GM12874 (cell line): ENCODE measurements at regions not wholly inside any gene's neighbourhood (a gene's known extent, or its start where the extent isn't known, plus 50 kb on each side); places are given as distances from the start of the nearest gene placed in this dataset.

Experiments
- TF ChIP-seq, protein P1 (sequence below): IDR thresholded peaks from 2 replicates; pipeline ENCODE4 v1.5.1; 2011; ENCODE audit warnings: low read depth, mild to moderate bottlenecking, control low read depth, low read length, moderate library complexity; ENCODE audit not compliant: insufficient read depth

GRCh38 chr4:181224852-181225251 lies 1018.4 kb upstream of the TENM3 start:
- TF ChIP-seq, protein P1, sequence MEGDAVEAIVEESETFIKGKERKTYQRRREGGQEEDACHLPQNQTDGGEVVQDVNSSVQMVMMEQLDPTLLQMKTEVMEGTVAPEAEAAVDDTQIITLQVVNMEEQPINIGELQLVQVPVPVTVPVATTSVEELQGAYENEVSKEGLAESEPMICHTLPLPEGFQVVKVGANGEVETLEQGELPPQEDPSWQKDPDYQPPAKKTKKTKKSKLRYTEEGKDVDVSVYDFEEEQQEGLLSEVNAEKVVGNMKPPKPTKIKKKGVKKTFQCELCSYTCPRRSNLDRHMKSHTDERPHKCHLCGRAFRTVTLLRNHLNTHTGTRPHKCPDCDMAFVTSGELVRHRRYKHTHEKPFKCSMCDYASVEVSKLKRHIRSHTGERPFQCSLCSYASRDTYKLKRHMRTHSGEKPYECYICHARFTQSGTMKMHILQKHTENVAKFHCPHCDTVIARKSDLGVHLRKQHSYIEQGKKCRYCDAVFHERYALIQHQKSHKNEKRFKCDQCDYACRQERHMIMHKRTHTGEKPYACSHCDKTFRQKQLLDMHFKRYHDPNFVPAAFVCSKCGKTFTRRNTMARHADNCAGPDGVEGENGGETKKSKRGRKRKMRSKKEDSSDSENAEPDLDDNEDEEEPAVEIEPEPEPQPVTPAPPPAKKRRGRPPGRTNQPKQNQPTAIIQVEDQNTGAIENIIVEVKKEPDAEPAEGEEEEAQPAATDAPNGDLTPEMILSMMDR: no peak

- TF ChIP-seq, protein P1: no peak
These were observed 1017.5 kb upstream of the TENM3 start for GRCh38 chr4:181225616-181226261.

- TF ChIP-seq, protein P1: no peak
These were observed 1008.1 kb upstream of the TENM3 start for GRCh38 chr4:181234951-181235680.

DNA sequence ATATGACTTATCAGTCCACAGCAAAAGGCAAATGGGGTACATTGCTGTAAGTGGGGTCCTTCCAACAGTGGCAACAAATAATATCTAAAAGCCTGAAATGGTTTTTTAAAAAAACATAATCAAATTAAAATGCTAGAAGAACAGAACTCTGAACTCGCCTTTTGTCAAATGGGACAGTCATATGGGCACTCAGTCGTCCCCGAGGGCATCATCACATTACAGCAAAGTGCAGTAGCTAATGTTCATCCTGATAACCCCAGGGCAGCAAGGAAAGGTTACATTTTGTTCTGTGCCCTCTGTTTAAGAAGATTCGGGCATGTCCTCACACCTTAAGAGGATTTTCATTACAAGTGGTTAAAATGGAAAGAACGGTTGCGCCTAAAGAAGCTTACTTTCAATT lies 997.9 kb upstream of the TENM3 start:
- TF ChIP-seq, protein P1: no peak

DNA sequence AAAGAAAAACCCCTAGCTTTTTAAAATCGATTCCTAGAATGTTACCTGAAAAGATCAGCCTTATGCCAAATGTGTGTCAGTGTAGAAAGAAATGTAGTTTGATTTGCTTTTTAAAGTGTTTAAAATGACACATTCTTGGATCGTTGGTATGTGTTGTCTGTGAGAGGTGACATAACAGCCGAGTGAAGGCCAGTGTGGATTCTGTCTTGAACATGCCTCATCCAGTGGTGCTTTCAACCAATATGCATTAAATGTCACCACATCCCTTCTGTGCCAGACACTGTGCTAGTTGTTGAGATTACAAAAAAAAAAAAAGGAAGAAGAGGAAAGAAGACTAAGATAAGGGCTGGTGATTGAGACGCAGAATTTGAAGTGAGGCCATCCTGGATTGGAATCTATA lies 994.2 kb upstream of the TENM3 start:
- TF ChIP-seq, protein P1: no peak

GRCh38 chr4:181254771-181255170 lies 988.4 kb upstream of the TENM3 start:
- TF ChIP-seq, protein P1: no peak

- TF ChIP-seq, protein P1: no peak
These were observed 984.6 kb upstream of the TENM3 start for GRCh38 chr4:181258569-181258968.
